ENCODE measurements at regions not wholly inside any gene's neighbourhood (a gene's known extent, or its start where the extent isn't known, plus 50 kb on each side); places are given as distances from the start of the nearest gene placed in this dataset.

DNA sequence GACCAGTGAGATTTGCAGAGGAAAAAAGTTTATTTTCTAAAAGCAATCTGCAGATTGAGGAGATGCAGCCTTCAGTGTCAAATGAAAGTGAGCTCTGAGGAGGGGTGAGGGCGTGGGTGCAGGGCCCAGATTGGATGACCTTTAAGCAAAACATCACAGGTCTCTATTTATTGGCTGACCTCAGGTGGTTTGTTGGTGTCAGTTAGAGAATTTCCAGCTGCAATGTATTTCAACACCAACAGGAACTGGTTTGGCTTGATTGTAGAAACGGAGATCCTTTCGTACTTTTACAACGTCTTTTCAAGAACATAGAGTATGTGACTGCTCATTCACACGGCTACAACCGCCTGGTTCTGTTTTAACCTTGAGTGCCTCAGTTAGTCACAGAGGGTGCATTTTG lies 1069.1 kb downstream of the EFNA5 start:
- Histone ChIP-seq H3K36me3 (ENCODE audit: control insufficient read depth in 4 of 4, insufficient read depth in 3 of 4, low read depth in 1 of 4, low read length in 3 of 4) (no peaks in the 10 kb centered on the region), H3K4me3 (ENCODE audit: low read depth in 1 of 3, low read length in 3 of 3) (no peak overlapping the region), H3K27me3 (ENCODE audit: control insufficient read depth in 4 of 4, insufficient read depth in 4 of 4, low read length in 3 of 4) (no peaks in the 10 kb centered on the region), H3K9ac (ENCODE audit: low read depth in 1 of 2, low read length in 2 of 2) (no peak overlapping the region), H3K9me3 (ENCODE audit: control insufficient read depth in 4 of 4, low read length in 3 of 4) (no peaks in the 10 kb centered on the region), H3K4me1 (ENCODE audit: control insufficient read depth in 4 of 4, insufficient read depth in 4 of 4, low read length in 3 of 4) (no peaks in the 10 kb centered on the region), H3K27ac (ENCODE audit: low read depth in 1 of 2, low read length in 2 of 2) (no peak overlapping the region)
- DNase-seq (ENCODE audit: low spot score): no peak
- WGBS: 52% methylated on average over 6 of the region's 6 CpGs
- no peak for TF ChIP-seq FOXA1 (IDR thresholded peaks at IDR 0.05)
- TF ChIP-seq HNF4G (IDR thresholded peaks at IDR 0.05): no peak
- TF ChIP-seq JUND (IDR thresholded peaks at IDR 0.05): no peak
- TF ChIP-seq YY1 (IDR thresholded peaks at IDR 0.05): no peak
- TF ChIP-seq, protein P1, sequence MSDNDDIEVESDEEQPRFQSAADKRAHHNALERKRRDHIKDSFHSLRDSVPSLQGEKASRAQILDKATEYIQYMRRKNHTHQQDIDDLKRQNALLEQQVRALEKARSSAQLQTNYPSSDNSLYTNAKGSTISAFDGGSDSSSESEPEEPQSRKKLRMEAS (IDR thresholded peaks at IDR 0.05): no peak
- TF ChIP-seq, protein P2, sequence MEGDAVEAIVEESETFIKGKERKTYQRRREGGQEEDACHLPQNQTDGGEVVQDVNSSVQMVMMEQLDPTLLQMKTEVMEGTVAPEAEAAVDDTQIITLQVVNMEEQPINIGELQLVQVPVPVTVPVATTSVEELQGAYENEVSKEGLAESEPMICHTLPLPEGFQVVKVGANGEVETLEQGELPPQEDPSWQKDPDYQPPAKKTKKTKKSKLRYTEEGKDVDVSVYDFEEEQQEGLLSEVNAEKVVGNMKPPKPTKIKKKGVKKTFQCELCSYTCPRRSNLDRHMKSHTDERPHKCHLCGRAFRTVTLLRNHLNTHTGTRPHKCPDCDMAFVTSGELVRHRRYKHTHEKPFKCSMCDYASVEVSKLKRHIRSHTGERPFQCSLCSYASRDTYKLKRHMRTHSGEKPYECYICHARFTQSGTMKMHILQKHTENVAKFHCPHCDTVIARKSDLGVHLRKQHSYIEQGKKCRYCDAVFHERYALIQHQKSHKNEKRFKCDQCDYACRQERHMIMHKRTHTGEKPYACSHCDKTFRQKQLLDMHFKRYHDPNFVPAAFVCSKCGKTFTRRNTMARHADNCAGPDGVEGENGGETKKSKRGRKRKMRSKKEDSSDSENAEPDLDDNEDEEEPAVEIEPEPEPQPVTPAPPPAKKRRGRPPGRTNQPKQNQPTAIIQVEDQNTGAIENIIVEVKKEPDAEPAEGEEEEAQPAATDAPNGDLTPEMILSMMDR (IDR thresholded peaks at IDR 0.05; ENCODE audit: low read depth, low read length, missing input control): no peak
- no peak for TF ChIP-seq ATF3 (IDR thresholded peaks at IDR 0.05)
- TF ChIP-seq, protein P3, sequence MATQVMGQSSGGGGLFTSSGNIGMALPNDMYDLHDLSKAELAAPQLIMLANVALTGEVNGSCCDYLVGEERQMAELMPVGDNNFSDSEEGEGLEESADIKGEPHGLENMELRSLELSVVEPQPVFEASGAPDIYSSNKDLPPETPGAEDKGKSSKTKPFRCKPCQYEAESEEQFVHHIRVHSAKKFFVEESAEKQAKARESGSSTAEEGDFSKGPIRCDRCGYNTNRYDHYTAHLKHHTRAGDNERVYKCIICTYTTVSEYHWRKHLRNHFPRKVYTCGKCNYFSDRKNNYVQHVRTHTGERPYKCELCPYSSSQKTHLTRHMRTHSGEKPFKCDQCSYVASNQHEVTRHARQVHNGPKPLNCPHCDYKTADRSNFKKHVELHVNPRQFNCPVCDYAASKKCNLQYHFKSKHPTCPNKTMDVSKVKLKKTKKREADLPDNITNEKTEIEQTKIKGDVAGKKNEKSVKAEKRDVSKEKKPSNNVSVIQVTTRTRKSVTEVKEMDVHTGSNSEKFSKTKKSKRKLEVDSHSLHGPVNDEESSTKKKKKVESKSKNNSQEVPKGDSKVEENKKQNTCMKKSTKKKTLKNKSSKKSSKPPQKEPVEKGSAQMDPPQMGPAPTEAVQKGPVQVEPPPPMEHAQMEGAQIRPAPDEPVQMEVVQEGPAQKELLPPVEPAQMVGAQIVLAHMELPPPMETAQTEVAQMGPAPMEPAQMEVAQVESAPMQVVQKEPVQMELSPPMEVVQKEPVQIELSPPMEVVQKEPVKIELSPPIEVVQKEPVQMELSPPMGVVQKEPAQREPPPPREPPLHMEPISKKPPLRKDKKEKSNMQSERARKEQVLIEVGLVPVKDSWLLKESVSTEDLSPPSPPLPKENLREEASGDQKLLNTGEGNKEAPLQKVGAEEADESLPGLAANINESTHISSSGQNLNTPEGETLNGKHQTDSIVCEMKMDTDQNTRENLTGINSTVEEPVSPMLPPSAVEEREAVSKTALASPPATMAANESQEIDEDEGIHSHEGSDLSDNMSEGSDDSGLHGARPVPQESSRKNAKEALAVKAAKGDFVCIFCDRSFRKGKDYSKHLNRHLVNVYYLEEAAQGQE (IDR thresholded peaks at IDR 0.05): no peak
- no peak for TF ChIP-seq RAD21 (IDR thresholded peaks at IDR 0.05)
- TF ChIP-seq HNF4A (conservative IDR thresholded peaks at IDR 0.05): no peak
- no peak for TF ChIP-seq GABPA (IDR thresholded peaks at IDR 0.05 in 1 of 2, conservative IDR thresholded peaks at IDR 0.05 in 1 of 2)
- TF ChIP-seq SP1 (IDR thresholded peaks at IDR 0.05): no peak
- TF ChIP-seq, protein P4, sequence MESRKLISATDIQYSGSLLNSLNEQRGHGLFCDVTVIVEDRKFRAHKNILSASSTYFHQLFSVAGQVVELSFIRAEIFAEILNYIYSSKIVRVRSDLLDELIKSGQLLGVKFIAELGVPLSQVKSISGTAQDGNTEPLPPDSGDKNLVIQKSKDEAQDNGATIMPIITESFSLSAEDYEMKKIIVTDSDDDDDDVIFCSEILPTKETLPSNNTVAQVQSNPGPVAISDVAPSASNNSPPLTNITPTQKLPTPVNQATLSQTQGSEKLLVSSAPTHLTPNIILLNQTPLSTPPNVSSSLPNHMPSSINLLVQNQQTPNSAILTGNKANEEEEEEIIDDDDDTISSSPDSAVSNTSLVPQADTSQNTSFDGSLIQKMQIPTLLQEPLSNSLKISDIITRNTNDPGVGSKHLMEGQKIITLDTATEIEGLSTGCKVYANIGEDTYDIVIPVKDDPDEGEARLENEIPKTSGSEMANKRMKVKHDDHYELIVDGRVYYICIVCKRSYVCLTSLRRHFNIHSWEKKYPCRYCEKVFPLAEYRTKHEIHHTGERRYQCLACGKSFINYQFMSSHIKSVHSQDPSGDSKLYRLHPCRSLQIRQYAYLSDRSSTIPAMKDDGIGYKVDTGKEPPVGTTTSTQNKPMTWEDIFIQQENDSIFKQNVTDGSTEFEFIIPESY (IDR thresholded peaks at IDR 0.05): no peak
- TF ChIP-seq TAF1 (conservative IDR thresholded peaks at IDR 0.05): no peak

DNA sequence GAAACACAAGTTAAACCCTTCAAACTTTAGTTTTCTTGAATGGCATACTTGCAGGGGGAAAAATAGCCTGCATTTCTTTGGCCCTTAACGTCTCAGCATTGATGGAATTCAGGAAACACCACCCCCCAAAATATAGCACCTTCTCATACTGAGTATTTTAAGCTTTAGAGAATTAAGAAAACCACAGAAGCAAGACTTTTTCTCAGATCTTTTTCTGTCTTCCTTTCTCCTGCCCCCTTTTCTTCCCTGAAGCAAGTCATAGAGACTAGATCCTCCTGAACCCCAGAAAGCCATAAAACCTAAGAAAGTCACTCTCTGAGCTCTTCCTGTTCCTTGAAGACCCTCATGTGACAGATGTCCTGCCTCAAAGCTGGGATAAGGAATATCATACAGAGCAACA lies 1069.9 kb downstream of the EFNA5 start:
- H3K36me3 ChIP-seq (ENCODE audit: control insufficient read depth in 4 of 4, insufficient read depth in 3 of 4, low read depth in 1 of 4, low read length in 3 of 4): no peaks in the 10 kb centered on the region
- no peaks in the 10 kb centered on the region for H3K4me1 ChIP-seq (ENCODE audit: control insufficient read depth in 4 of 4, insufficient read depth in 4 of 4, low read length in 3 of 4)
- H3K9ac ChIP-seq (ENCODE audit: low read depth in 1 of 2, low read length in 2 of 2): no peak overlapping the region
- no peak for DNase-seq (ENCODE audit: low spot score)
- H3K27me3 ChIP-seq (ENCODE audit: control insufficient read depth in 4 of 4, insufficient read depth in 4 of 4, low read length in 3 of 4): no peaks in the 10 kb centered on the region
- H3K4me3 ChIP-seq (ENCODE audit: low read depth in 1 of 3, low read length in 3 of 3): no peak overlapping the region
- no peak overlapping the region for H3K27ac ChIP-seq (ENCODE audit: low read depth in 1 of 2, low read length in 2 of 2)
- H3K9me3 ChIP-seq (ENCODE audit: control insufficient read depth in 4 of 4, low read length in 3 of 4): no peaks in the 10 kb centered on the region
- WGBS: 44% methylated on average over 1 of the region's 1 CpG
- TF ChIP-seq GABPA (IDR thresholded peaks at IDR 0.05 in 1 of 2, conservative IDR thresholded peaks at IDR 0.05 in 1 of 2): no peak
- no peak for TF ChIP-seq EGR1 (IDR thresholded peaks at IDR 0.05; ENCODE audit: low read depth in 2 of 2)
- TF ChIP-seq NR2F2 (IDR thresholded peaks at IDR 0.05): no peak
- TF ChIP-seq, protein P2 (IDR thresholded peaks at IDR 0.05; ENCODE audit: low read depth, low read length, missing input control): no peak
- no peak for TF ChIP-seq YY1 (IDR thresholded peaks at IDR 0.05)
- TF ChIP-seq HNF4A (conservative IDR thresholded peaks at IDR 0.05): no peak
- TF ChIP-seq, protein P3 (IDR thresholded peaks at IDR 0.05): no peak
- no peak for TF ChIP-seq ATF3 (IDR thresholded peaks at IDR 0.05)
- TF ChIP-seq TAF1 (conservative IDR thresholded peaks at IDR 0.05): no peak
- TF ChIP-seq RXRA (IDR thresholded peaks at IDR 0.05): no peak
- TF ChIP-seq SP1 (IDR thresholded peaks at IDR 0.05): no peak
- TF ChIP-seq, protein P1 (IDR thresholded peaks at IDR 0.05): no peak

Data from liver (tissue), 8 donors.